NCI-H510A treated with DMSO at 0.1 percent for 48 hours (cell line): ENCODE measurements at regions not wholly inside any gene's neighbourhood (a gene's known extent, or its start where the extent isn't known, plus 50 kb on each side); places are given as distances from the start of the nearest gene placed in this dataset.

ENCODE experiments used
- DNase-seq: peaks from one replicate; lab custom pipeline; 2025; lab: John Stamatoyannopoulos, UW

DNA sequence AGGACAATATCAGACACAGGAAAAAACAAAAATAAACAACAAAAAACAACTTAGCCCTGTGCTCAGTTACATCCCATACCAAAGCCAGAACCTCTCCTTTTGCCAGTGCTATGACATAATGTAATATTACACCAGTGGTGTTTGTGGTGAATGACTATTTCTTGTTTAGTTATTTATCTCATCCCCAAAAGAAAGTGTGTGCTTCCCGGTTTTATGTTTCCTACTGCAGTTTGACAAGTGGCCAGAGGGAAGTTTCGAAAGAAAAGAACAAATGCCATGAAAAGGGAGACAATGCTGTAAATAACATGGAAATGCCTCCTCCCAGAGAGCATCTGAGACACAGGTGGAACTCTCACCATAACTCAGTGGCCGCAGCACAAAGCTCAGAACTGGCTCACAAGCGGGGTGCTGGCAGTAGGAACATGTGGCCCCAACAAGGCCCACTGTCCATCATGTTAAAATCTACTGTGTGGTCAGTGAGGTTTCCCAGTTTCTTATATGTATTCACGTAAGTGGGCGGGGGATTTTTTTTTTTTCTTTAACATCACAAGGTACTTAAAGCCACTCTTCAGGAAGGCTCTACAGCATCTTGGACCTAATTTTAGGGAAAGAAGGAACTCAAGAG is 158.2 kb downstream of the BARHL2 start:
- no peak for DNase-seq

GRCh38 chr1:90558126-90558525 is 159.0 kb downstream of the BARHL2 start:
- DNase-seq = no peak

- DNase-seq = no peak
Measured at GRCh38 chr1:90557706-90558105, 159.4 kb downstream of the BARHL2 start.

- DNase-seq = no peak
Measured at GRCh38 chr1:90550626-90551406, 166.3 kb downstream of the BARHL2 start.

DNA sequence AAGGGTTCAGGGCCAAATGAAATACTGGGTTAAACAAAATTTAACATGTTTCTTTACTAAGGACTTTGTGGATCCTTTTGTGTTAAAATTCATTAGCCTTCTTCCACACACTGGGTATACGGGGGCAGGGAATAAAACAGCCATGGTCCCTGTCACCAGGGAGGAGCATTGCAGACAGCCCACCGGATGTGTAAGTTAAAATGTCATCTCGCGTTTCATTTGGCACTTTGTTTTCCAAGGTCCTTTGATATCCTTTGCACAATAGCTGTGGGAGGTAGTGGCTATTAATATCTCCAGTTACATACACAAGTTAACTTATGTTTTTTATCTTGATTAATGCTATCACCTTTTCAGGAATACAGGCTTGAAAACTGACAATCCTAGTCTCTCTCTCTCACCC is 172.7 kb downstream of the BARHL2 start:
- DNase-seq = peak; percentile 42

- DNase-seq = no peak
Measured at GRCh38 chr1:90537606-90538362, 179.3 kb downstream of the BARHL2 start.

DNA sequence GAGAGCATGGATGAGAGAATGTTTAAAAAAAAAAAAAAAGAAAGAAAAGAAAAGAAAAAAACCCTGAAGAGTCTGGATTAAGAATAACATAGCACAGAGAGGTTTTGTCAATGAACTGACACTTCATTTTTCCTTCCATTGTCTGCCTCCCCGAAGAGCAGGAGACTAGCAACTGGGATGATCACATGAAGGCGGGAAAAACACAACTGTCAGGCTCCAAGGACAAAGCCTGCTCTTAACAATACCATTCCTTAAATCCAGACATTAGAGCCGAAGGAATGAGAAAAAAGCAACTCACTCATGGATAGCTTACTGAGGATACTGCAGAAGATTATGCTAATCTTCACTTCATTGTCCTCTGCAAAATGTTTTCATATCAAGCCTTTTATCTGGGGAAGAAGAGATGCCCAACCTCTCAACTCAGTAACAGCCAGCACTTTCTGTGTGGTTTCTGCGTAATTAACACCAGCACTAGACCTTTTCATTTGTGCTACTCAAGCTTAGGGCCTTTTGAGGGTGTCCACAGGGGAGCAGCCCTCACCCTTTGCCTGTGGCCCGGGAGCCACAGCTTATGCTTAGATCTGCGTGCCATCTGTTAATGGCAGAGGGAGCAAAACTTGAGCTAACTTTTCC is 182.3 kb downstream of the BARHL2 start:
- DNase-seq = no peak

DNA sequence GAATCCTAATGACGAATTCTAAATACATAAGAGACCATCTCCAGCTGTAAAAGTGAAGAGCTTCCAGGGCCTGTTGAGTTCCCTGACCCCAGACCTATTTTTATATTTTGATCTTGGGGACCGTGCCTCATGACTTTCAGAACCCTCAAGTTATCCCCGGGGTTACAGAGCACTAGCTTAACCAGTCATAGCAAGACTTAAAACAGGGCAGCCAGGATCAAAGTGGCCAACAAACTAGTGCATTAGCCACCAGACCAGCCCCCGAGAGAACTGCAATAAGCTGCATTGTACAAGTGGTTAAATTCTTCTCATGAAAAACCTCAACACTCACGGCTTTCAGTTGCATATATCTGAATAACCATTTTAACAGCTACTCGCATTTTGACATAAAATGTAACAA is 183.0 kb downstream of the BARHL2 start:
- no peak for DNase-seq

GRCh38 chr1:90526954-90527353 is 190.1 kb downstream of the BARHL2 start:
- DNase-seq = no peak

DNA sequence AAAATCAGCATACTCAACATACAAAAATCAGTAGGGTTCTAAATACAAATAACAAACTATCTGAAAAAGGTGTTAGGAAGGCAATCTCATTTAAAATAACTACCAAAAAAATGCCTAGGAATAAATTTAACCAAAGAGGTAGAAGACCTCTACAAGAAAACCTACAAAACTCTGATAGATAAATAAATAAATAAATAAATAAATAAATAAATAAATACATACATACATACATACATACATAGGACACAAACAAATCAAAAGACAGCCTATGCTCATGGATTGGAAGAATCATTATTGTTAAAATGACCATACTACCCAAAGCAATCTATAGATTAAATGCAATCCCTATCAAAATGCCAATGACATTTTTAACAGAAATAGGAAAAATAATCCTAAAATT is 194.7 kb downstream of the BARHL2 start:
- no peak for DNase-seq

DNA sequence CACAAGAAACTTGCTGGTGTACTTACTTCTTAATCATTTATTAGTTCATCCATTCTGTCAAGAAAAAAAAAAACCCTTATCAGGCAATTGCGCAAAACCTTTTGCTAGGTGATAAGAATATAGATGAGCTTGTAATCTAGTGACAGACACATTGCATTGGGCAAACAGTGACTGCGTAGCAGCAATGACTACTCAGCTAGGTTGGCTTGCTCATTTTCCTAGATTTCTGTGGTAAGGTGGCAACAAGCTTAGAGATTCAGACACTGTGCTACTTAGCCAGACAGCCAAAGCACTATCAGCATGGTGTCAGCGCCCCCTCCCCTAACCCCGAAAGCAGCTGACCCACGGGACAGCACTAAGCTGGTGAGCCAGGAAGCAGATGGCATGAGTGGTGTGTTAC is 203.1 kb downstream of the BARHL2 start:
- no peak for DNase-seq

GRCh38 chr1:90512441-90512840 is 204.7 kb downstream of the BARHL2 start:
- DNase-seq = no peak

GRCh38 chr1:90510143-90510542 is 207.0 kb downstream of the BARHL2 start:
- DNase-seq = no peak

- DNase-seq = no peak
Measured at GRCh38 chr1:90509225-90510048, 207.7 kb downstream of the BARHL2 start.

DNA sequence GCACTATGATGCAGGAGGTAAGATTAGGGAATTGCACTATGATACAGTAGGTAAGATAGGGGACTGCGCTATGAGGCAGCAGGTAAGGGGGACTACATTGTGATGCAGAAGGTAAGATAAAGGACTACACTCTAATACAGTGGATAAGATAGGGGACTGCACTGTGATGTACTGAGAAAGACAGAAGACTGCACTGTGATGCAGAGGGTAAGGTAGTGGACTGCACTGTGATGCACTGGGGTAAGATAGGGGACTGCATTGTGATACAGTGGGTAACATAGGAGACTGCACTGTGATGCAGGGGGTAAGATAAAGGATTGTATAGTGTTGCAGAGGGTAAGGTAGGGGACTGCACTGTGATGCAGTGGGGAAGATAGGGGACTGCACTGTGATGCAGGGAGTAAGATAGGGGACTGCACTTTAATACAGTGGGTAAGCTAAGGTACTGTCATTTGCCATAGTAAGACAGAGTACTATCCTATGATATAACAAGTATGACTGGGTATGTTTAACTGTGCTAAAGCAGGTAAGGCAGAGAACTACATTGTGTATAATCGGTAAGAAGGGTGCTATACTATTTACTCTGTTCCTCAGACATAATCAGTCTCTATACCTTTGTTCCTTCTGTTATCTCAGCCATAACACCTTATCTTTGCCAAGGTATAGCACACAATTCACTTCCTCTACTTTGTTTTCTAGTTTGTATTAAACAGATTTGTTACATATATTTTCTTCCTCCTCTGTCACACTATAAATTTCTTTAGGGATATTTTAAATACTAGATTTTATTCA is 208.5 kb downstream of the BARHL2 start:
- DNase-seq = no peak

GRCh38 chr1:90507173-90507572 is 209.9 kb downstream of the BARHL2 start:
- no peak for DNase-seq

DNA sequence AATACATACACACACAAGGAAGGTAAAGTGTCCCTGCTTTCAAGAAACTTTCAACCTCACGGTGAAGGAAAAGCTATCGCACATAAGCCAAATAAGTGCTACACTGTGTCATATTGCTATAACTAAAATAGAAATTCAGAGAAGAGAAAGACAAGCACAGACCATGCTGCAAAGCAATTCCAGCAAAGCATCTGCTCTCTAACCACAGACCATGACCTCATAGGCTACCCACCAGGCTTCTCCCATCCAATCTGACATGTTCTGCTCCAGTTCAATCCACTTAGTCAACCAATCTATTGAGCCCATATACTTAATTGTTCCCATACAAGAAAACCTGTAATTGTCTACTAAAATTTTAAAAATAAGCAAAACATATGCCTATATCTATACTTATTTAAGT is 211.3 kb downstream of the BARHL2 start:
- DNase-seq = no peak

- no peak for DNase-seq
Measured at GRCh38 chr1:90504509-90504908, 212.6 kb downstream of the BARHL2 start.

DNA sequence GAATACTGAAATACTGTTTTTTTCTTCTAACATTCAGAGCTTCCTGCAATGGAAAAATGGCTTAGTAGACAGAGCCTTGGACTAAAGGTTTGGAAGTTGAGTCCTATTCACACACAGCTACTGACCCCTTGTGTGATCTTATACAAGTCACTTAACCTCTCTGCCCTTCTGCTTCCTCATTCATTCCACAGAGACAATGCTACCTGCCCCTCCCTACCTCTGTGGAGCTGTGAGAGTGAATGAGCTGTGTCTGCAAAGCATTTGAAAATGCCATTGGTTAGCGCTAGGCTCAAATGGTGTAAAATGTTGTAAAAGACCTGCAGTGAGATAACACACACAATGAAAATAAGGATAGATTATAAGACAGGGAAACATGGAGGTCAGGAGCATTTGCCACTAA is 214.4 kb downstream of the BARHL2 start:
- no peak for DNase-seq

GRCh38 chr1:90502194-90502593 is 214.9 kb downstream of the BARHL2 start:
- no peak for DNase-seq

DNA sequence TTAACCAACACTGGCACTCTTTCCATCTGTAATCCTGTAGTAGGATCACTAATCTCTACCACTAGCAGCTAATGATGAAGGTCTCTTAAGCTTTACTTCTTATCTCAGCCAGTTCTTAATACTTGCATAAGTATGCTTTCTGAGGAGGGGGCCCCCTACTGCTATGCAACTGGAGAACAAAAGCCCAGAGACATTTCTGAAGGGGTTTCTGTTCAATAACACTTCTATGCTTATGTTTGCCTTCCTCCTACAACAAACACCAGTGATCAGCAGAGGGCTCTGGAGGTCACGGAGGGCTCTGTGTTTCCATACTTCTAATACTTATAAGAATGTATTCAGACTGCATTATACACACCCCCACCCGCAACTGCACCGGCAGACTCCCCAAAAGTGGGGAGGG is 215.8 kb downstream of the BARHL2 start:
- DNase-seq = no peak
